HG02623 (cell line): ENCODE measurements at regions not wholly inside any gene's neighbourhood (a gene's known extent, or its start where the extent isn't known, plus 50 kb on each side); places are given as distances from the start of the nearest gene placed in this dataset.

Experiments
- ATAC-seq: cut with Tn5 transposase; IDR thresholded peaks from one replicate; pipeline ENCODE4 v1.9.1; 2021; ENCODE audit warnings: moderate library complexity; ENCODE audit not compliant: unreplicated experiment

DNA sequence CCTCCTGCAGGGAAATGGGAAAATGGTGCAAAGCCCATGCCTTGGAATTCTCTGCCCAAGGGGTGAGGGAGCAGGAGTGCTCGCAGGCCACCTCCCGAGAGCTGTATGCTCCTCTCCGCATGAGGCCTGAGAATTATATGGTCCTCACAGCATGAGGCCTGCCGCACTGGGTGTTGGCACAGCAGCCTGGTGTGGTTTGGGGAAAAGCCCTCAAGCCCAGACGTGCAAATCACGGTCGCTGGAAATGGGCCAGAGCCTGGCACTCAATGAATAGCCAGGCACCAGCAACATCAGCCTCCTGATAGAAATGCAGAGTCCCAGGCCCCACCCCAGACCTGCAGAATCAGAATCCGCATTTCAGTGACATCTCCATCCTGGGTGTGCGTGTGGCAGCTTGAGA lies 156.4 kb upstream of the FOXF1 start:
- ATAC-seq: no peak

DNA sequence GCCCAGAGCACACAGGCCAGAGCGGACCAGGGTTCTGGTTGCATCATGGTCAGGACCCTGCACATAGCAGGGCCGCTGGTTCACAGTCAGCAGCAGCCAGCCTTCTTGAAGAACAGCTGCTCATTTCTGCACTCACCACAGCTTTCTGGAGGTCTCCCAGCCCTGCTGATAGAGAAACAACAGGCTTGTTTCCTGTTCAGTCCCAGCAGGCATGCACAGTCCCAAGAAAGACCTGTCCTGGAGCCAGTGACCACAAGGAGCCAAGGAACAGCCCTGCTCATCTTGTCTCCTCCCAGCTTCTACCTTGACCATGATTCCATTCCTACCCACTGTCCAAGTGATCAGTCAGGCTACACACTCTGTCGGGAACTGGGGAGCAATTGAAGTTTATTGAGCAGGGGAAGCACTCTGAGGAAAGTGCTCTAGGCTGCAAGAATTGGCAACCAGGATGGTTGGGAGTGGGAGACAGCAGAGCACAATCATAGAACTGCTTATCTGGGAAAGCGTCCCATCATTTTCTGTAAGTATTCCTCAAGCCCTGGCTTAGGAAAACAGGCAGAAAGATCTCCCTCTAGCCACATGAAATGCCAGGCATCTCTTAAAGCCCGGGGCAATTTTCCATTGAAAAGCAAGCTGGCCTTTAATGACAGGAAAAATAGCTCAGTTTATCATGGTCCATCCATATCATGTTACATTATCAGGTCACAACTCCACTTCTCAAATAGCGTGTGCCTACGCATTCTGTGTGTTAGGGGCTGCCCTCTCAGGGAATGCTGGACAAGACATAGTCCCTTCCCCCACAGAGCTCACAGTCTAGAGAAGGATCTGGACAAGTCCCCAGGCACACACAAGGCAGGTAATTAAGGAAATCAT lies 155.4 kb upstream of the FOXF1 start:
- ATAC-seq: no peak

DNA sequence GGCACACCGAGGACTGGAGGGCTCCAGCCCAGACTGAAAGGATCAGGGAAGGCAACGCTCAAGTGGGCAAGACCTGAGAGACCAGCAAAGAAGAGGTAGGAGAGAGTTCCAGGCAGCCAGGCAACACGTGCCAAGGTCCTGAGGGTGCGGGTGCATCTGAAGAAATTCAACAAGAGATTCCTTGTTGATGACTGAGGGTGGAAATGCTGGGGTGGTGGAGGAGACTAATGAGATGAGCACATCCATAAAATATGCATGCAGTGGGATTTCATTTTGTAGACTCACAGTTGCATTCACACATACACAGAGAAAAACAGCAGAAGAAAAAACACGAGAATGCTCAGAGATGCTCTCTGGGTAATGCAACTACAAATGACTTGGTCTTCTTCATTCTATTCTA lies 154.8 kb upstream of the FOXF1 start:
- no peak for ATAC-seq

DNA sequence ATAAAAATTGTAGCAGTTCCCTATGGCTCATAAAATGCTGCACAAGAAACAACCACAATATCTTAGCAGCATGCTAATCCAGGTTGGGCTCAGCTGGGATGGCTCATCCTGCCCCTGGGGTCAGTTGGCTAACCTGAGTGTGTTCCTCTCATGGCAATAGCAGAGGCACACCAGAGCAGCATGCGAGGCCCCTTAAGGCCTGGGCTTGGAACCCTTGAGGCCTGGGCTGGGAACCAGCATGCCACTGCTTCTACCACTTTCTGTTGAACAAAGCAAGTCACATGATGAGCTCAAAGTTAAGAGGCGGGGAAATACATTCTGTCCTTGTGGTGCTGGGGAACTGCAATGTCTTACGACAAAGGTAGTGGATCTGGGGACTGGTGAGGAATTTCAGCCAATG lies 154.4 kb upstream of the FOXF1 start:
- ATAC-seq: no peak

DNA sequence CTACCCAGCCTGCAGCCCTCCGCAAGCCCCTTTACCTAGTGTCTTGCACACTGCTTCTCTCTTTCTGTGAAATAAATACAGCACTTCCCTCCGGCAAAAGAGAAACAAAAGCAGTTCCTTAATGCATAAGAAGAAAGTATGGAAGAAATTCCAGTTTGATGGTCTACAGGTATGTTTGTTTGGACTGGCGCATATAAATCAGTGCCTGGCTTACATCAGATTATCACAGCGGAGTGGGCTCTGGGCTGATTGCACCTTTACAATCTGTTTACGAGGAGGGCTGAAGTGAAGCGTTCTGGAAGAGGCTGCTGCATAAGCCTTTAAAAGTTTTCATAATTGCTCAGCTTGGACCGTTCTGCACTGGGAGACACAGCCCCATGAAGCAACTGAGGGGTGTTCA lies 153.5 kb upstream of the FOXF1 start:
- ATAC-seq: no peak

DNA sequence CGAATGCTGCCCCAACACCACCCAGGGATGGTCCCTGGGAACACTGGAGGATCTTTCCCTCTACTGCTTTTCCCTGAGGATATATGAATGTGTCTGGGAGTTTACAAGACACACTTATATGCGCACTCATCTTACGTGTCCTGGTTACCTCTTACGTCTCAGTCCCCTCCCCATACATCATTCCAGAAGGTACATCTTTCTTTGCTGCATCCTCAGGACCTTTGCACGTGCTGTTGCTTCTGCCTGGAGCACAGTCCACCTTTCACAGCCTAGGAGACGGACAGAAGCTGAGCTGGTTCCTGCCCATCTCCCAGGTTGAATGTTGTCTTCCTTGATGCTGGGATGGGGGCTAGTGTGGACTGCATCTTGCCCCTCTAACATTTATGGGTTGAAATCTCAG lies 153.0 kb upstream of the FOXF1 start:
- no peak for ATAC-seq

DNA sequence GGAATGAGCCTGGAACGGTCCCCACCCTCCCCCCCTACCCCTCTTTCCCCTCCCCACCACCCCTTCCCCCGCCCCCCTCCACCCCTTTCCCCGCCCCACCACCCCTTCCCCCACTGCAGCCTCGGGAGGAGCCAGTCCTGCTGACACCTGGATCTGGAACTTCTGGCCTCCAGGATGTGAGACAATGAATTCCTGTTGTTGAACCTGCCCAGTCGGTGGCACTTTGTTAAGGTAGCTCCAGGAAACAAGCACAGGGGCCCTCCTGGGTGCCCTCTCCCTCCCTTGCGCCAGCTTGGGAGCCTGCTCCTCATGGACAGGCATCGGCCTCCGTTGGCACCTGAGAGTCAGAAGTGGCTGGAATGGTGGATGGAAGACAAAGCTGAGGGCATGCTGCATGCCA lies 152.4 kb upstream of the FOXF1 start:
- no peak for ATAC-seq

DNA sequence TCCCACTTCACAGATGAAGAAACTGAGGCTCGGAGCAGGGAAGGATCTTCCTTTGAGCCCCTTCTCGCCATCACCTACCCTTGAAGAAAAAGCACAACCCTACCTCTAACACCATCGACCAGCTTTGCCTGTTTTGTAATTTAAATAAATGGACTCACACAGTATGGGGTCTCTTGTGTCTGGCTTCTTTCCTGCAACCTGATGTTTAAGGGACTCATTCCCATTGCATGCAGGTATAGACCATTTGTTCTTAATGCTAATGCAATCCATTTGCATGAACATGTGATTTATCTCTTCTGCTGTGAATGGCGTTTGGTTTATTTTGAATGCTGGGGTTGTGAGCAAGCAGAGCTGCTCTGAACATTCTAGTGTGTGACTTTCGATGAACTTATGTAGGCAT lies 150.8 kb upstream of the FOXF1 start:
- ATAC-seq: no peak

DNA sequence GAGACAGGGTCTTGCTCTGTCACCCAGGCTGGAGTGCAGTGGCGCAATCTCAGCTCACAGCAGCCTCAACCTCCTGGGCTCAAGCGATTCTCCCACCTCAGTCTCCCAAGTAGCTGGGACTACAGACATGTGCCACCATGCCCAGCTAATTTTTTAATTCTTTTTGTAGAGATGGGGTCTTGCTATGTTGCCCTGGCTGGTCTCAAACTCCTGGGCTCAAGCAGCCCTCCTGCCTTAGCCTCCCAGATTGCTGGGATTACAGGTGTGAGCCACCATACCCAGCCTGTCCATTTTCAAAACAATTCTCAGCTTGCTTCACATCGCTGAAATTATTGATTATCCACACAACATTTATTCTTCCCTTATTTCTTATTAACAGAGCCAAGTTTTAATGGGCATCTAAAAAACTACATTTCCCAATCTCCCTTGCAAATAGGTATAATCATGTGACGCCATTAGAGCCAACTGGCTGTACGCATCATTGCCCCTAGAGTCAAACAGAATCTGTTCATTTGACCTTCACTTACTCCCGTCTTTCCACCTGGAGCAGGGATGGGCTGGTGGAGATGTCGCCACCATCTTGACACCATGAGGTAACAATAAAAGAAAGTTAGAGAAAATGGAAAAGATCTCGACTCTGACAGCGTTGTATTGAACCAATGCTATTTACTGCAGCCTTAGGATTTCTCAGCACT lies 148.0 kb upstream of the FOXF1 start:
- no peak for ATAC-seq

DNA sequence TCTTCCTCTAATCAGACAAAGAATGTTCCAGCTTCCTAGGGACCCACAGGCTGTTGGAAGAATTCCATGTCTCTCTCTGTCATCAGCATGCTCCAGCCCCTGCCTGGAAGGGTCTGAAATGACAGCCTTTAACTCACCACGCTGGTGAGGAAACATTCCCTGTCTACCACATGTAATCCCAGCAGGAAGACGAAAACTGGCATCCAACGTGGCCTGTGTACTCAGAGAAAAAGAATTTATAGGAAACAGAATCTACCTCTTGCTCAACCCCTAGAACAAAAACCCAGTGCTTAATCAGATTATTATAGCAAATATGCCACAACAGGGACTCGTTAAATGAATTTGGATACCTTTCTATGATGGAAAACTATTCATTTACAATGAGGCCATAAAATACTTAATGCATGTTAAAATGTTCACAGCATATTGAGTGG lies 147.3 kb upstream of the FOXF1 start:
- no peak for ATAC-seq

DNA sequence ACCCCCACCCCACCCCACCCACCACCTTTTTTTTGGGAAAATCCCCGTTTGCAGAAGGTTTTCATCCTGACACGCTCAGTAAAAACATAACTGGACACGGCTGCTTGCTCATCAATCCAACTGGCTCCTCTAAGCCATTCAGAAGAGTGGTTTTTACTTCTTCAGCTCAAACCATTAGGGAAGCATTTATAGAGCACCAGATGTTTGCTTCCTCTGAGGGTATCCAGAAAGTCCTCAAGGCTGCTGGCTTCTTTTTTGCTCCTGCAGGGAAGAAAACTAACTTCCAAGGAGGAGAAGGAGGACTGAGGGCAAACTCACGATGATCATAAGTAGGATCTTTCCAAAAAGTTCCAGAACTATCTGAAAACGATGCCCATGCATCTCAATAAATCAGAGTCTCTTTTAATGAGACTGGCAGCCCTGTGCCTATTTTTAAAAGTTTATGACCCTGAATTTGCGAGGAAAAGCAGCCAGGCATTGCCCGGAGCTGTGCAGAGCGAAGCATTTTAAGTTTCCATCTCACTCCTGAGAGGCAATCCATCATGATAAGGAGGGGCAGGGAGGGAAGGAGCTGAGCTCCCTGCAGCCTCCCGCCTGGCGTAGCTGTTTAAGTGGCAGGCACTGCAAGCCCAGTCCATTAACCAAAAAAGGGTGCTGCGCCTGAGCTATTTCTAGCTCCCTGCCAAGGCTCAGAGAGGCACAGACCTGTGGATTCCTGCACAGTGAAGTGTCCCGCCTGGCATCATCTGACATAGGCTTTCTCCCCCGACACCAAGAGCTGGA lies 146.3 kb upstream of the FOXF1 start:
- ATAC-seq: no peak

DNA sequence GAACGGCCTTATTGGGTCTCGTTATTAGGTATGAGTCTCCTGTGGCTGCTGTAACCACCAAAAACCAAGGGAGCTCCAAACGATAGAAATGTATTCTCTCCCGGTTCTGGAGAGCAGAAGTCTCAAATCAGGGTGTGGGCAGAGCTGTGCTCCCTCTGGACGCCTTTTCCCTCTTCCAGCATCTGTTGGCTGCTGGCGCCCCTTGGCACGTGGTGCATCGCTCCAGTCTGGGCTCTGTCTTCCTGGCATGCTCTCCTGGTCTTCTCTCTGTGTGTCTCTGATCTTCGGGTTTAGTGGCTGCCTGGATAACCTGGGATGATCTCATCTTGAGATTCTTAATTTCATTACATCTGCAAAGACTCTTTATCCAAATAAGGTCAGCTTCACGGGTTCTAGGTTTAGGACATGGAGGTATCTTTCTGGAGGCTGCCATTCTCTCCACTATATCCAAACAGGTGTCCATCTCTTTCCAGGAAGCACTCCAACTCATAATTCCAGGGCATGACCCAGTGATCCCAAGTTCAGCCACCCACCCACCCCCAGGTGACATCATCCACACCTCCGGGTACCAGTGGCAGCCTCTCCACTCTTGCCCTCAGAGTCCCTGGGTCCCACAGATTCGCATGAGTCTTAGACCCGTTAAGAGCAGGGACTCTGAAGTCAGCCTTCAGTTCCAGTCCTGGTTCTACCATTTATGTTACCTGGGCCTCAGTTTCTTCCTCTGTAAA lies 145.5 kb upstream of the FOXF1 start:
- ATAC-seq: no peak

DNA sequence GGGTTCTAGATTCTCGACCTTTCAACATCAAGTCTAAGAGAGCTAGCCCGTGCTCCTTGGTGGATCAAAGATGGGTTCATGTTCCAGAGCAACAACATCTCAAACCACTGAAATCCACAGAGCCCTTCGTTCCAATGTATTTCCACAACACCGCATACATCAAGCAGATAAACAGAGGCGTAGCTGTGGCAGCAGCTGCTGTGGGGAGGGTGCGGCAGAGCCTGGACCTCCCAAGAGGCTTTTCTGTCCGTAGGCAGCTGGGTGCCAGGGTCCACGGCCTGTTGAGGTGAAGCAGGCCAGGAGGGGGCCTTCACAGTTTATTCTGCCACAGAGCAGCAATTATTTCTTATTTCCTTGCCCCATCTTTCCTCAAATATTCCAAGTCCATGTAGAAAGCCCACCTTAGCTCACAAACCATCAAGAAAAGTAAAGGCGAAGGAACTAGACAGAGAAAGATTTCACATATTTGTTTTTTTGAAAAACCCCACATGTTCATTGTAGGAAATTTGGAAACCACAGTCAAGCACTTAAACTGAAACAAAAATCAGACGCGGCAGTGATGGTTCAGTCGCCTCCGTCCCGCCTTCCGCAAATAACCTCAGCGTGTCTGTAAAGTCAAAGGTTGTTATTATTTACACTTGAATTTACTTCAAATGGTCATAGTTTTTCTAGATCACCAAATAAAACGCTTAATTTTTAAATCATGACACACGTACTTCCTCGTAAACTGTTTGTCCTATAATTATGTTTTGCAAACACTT lies 144.6 kb upstream of the FOXF1 start:
- no peak for ATAC-seq

DNA sequence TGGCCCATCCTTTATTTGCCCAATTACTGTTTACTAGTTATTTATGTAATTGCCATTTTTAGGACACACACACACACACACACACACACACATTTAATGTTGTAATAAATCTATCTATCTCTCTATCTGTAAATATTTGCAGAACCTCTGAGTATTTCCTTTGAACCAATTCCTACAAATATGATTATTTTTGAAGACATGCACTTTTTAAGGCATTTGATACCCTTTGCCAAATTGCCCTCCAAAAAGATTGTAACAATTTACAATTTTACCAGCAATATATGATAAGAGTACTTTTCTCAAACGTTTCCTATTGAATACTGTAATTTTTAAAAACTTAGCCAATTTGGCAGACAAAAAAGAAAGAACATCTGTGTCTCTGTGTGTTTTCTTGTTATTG lies 143.8 kb upstream of the FOXF1 start:
- no peak for ATAC-seq

DNA sequence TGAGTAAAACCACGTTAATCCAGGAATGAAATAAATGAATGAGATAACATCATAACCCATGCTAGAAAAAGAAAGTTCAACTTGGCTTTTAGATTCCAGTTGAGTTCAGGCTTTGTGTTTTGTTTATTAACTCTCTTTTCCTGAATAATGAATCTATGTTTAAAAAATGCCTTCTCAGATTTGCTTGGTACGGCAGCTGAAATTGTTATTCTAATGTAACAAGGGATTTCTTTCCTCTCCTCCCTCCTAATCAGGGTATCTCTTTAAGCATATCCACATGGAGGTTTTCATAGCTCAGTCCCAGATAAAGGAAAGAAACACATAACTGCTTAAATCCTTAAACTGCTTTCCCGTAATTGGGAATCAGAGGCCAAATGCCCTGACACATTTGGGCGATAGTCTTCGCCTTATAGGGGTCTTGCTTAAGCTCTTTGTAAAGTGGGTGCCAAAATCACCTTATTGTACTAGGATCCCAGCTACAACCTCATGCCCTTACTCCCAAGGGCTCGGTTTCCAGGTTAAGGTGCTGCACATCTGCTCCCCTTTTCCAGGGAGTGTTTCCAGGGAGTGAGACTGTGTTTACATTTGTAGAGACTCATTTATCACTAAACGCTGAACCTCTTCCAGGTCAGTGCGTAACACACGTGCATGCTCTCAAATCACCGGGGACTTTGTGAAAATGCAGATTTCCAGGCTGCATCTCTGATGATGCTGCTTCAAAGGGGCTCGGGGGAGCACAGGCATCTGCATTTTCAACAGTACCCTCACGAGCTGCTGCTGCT lies 142.8 kb upstream of the FOXF1 start:
- ATAC-seq: no peak

DNA sequence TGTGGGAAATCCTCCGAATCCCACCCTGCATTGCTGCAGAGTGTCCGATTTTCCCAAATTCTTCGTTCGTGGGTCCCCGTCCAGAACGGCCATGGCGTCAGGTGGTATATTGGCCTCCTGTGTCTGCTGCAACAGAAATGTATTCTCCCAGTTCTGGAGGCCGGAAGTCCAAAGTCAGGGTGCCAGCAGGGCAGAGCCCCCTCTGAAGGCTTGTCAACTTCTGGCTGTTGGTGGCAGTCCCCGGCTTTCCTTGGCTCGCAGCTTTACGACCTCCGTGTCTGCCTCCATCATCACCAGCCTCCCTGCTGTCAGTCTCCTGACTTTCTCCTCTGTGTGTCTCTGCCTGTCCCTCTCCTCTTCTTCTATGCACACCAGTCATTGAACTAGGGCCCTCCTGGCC lies 142.1 kb upstream of the FOXF1 start:
- no peak for ATAC-seq

DNA sequence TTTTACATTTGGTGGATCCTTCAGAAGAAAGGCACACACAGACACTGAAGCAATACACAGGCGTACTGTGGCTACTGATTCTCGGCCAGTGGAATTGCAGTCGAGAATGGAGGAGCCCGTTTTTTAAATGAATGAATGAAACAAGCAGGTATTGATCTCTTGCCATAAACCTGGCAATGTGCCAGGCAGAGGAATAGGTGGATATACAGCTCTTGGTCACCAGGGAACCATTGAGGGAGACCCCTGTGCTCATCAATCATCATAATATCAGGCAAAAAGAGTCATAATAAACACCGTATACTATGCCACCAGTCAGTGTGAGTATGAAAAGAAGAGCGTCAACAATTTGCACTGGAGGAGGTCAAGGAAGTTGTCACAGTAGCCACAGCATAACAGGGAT lies 140.3 kb upstream of the FOXF1 start:
- no peak for ATAC-seq

DNA sequence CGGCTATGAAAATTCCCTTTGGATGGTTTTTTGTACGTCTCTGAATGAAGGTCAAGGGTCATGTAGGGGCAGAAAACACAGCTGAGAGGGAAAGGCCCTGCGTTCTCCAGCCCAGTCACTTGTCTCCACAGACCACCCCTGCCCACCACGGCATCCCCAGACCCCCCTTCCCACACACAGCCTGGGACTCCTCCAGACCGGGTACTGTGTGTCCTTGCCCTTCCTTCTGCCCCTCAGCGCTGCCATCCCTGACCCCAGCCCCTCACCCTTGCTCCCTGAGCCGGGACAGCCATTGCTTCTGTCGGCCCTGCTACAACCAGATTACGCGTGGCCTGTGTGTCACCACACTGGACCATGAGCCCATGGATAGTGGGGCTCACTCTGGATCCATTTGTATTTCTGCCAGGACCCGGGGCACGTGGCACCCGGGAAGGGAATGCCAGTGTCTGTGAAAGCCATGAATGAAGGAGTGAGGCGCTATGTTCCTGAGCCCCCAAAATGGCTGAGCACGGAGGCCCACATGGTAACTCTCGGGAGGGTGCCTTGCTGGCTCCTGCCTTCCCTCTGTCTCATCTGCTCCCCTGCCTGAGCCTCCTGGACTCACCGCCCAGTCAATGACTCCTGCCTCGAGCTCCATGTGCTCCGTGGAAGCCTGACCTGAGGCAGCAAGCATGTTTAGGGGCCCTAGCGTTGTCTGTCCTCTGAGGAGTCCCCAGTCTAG lies 139.1 kb upstream of the FOXF1 start:
- ATAC-seq: no peak

DNA sequence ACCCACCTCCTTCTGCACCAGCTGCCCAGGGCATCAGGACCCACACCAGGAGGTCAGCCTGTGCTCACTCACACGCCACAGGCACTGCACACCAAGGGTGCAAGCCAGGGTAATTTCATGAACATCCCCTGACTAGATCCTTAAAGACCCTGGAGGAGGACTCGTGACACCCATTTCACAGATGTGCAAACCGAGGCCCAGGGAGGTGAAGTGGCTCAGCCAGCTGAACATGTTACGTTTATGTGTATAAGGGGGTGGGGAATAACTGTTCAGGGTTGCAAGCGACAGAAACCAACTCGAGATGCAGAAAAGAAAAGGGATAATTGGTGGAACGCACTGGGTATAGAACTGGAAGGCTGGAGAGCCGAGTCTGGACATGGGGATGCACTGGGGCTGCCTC lies 138.1 kb upstream of the FOXF1 start:
- no peak for ATAC-seq
